ENCODE measurements at regions not wholly inside any gene's neighbourhood (a gene's known extent, or its start where the extent isn't known, plus 50 kb on each side); places are given as distances from the start of the nearest gene placed in this dataset.

DNA sequence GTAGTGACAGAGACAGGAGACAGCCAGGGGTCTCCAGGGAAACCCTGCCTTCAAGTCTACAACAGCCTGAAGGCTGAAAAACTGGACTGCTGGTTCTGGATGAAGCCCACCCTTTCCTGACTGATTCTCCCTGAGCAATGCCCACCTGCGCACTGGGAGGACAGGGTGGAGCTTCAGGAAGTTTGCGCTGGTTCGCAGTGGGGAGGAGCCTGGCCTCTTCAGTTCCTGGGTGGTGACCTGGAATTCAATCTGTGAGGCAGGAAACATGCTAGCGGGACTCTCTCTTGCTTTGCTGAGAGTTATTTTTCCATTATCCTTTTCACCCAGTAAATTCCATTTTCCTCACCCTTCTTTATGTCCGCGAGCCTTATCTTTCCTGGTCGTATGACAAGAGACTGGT, 600.8 kb downstream of the TRHDE start:
- no peak for TF ChIP-seq EZH2 (IDR thresholded peaks at IDR 0.05; ENCODE audit: borderline replicate concordance, low read length)
- TF ChIP-seq, protein P1, sequence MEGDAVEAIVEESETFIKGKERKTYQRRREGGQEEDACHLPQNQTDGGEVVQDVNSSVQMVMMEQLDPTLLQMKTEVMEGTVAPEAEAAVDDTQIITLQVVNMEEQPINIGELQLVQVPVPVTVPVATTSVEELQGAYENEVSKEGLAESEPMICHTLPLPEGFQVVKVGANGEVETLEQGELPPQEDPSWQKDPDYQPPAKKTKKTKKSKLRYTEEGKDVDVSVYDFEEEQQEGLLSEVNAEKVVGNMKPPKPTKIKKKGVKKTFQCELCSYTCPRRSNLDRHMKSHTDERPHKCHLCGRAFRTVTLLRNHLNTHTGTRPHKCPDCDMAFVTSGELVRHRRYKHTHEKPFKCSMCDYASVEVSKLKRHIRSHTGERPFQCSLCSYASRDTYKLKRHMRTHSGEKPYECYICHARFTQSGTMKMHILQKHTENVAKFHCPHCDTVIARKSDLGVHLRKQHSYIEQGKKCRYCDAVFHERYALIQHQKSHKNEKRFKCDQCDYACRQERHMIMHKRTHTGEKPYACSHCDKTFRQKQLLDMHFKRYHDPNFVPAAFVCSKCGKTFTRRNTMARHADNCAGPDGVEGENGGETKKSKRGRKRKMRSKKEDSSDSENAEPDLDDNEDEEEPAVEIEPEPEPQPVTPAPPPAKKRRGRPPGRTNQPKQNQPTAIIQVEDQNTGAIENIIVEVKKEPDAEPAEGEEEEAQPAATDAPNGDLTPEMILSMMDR (conservative IDR thresholded peaks at IDR 0.05 in 1 of 2, IDR thresholded peaks at IDR 0.05 in 1 of 2; ENCODE audit: extremely low read depth in 1 of 2, insufficient read depth in 1 of 2, low read depth in 1 of 2, low read length in 2 of 2) = no peak
